ENCODE measurements at regions not wholly inside any gene's neighbourhood (a gene's known extent, or its start where the extent isn't known, plus 50 kb on each side); places are given as distances from the start of the nearest gene placed in this dataset.

DNA sequence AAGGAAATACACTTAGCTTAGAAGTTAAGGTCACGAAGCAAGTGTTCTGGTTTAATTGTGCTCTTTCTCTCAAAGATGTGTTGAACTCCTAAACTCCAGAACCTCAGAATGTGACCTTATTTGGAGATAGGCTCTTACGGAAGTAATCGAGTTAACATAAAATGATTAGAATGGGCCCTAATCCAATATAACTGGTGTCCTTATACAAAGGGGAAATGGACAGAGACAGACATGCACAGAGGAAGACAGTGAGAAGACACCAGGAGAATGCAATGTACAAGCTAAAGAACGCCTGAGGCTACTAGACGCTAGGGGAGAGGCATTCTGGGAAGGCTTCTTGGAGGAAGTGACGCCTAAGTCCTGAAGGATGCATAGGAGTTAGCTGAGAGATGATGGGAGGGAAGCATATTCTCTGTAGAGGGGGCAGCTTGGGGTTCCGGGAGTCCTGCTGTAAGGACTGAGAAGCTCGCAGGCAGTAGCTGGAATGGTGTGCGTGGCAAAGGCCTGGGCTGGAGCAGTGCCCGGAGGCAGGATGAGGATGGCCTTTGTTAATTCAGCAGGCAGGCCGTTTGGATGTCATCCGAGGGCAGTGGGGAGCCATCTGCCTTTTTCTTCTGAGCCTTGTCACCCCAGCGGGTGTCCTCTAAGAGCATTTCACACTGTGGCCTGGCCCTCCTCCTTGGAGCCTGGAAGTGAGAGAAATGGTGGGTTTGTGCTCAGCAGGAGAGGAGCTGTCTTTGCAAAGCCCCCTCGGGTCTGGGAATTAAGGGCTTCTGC lies 513.4 kb downstream of the SHQ1 start:
- Histone ChIP-seq H3K36me3 (ENCODE audit: control insufficient read depth, insufficient read depth, low read length) (no peaks in the 10 kb centered on the region), H3K4me1 (ENCODE audit: control insufficient read depth, insufficient read depth, low read length) (peaks cover 13% of the 10 kb centered on the region), H3K4me3 (ENCODE audit: low read length) (no peak overlapping the region), H3K27ac (ENCODE audit: low read depth, low read length) (peak overlapping the region; percentile 50), H3K9ac (ENCODE audit: extremely low read depth, low read length, poor library complexity, severe bottlenecking) (no peak overlapping the region), H3K27me3 (ENCODE audit: control insufficient read depth, insufficient read depth, low read length, poor library complexity, severe bottlenecking) (peaks cover 39% of the 10 kb centered on the region), H3K9me3 (ENCODE audit: control insufficient read depth, low read length) (no peaks in the 10 kb centered on the region)
- Mint-ChIP-seq H3K27me3 (ENCODE audit: insufficient read depth) (peaks cover 40% of the 10 kb centered on the region), H3K27ac (peak overlapping the region; percentile 17), H3K36me3 (ENCODE audit: low read depth) (no peaks in the 10 kb centered on the region), H3K9me3 (no peaks in the 10 kb centered on the region), H3K4me3 (no peak overlapping the region), H3K4me1 (peaks cover 3% of the 10 kb centered on the region)
- TF ChIP-seq CTCF (conservative IDR thresholded peaks at IDR 0.05): no peak
- WGBS, 2 experiments (ENCODE audit: insufficient coverage in 1 of 2, insufficient read length in 1 of 2): 33 to 39% methylated on average over 11 to 14 of the region's 14 CpGs
- DNase-seq: peak; percentile 96

DNA sequence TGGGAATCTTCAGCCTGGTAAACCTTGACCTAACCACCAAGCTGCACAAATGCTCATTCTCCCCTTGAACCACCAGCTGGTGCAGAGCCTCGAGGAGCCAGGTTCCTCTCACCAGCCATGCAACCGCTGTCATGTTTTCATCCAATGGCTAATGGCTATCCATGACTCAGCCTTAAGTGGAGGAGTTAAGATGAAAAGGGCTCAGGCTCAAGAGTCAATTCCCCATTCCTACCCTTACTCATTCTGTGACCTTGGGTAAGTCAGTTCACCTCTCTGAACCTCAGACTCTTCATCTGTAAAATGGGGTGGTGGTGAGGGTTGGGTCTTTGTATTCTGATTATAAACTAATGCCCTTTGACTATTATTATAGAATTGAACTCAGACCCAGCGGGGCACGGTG lies 515.6 kb downstream of the SHQ1 start:
- 97% methylated on average over 4 of the region's 4 CpGs; no CpG with 5 or more reads in 1 of the 2 experiments for WGBS, 2 experiments (ENCODE audit: insufficient coverage in 1 of 2, insufficient read length in 1 of 2)
- Histone ChIP-seq H3K27me3 (ENCODE audit: control insufficient read depth, insufficient read depth, low read length, poor library complexity, severe bottlenecking) (peaks cover 52% of the 10 kb centered on the region), H3K9ac (ENCODE audit: extremely low read depth, low read length, poor library complexity, severe bottlenecking) (no peak overlapping the region), H3K9me3 (ENCODE audit: control insufficient read depth, low read length) (no peaks in the 10 kb centered on the region), H3K4me3 (ENCODE audit: low read length) (no peak overlapping the region), H3K36me3 (ENCODE audit: control insufficient read depth, insufficient read depth, low read length) (no peaks in the 10 kb centered on the region), H3K4me1 (ENCODE audit: control insufficient read depth, insufficient read depth, low read length) (peaks cover 13% of the 10 kb centered on the region), H3K27ac (ENCODE audit: low read depth, low read length) (no peak overlapping the region)
- H3K4me1 Mint-ChIP-seq: peaks cover 3% of the 10 kb centered on the region
- DNase-seq: no peak
- no peak overlapping the region for H3K4me3 Mint-ChIP-seq
- H3K36me3 Mint-ChIP-seq (ENCODE audit: low read depth): no peaks in the 10 kb centered on the region
- H3K27me3 Mint-ChIP-seq (ENCODE audit: insufficient read depth): peaks cover 56% of the 10 kb centered on the region
- H3K27ac Mint-ChIP-seq: no peak overlapping the region
- TF ChIP-seq CTCF (conservative IDR thresholded peaks at IDR 0.05): no peak
- no peaks in the 10 kb centered on the region for H3K9me3 Mint-ChIP-seq

DNA sequence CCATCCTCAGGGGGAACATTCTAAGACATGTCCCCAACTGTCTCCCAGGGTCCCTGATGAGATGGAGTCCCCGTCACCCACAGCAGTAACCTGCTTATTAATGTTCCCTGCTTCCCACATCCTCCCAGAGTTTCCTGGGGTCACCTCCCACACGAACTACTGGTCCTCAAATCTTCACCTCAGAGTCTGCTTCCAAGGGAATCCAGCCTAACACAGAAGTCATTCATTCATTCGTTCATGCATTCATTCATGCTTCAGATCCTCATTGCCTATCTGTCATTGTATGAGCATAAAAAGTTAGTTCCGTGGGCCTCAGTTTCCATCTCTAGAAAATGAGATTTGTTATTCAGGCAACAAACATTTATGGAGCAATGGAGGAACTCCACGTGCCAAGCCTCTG lies 516.2 kb downstream of the SHQ1 start:
- Histone ChIP-seq H3K36me3 (ENCODE audit: control insufficient read depth, insufficient read depth, low read length) (no peaks in the 10 kb centered on the region), H3K9ac (ENCODE audit: extremely low read depth, low read length, poor library complexity, severe bottlenecking) (no peak overlapping the region), H3K27ac (ENCODE audit: low read depth, low read length) (no peak overlapping the region), H3K4me3 (ENCODE audit: low read length) (no peak overlapping the region), H3K9me3 (ENCODE audit: control insufficient read depth, low read length) (no peaks in the 10 kb centered on the region), H3K27me3 (ENCODE audit: control insufficient read depth, insufficient read depth, low read length, poor library complexity, severe bottlenecking) (peaks cover 52% of the 10 kb centered on the region), H3K4me1 (ENCODE audit: control insufficient read depth, insufficient read depth, low read length) (peaks cover 13% of the 10 kb centered on the region)
- H3K27me3 Mint-ChIP-seq (ENCODE audit: insufficient read depth): peaks cover 57% of the 10 kb centered on the region
- no peak for DNase-seq
- H3K27ac Mint-ChIP-seq: no peak overlapping the region
- H3K4me1 Mint-ChIP-seq: peaks cover 3% of the 10 kb centered on the region
- 89 to 94% methylated on average over 4 to 5 of the region's 5 CpGs for WGBS, 2 experiments (ENCODE audit: insufficient coverage in 1 of 2, insufficient read length in 1 of 2)
- no peak overlapping the region for H3K4me3 Mint-ChIP-seq
- no peaks in the 10 kb centered on the region for H3K36me3 Mint-ChIP-seq (ENCODE audit: low read depth)
- H3K9me3 Mint-ChIP-seq: no peaks in the 10 kb centered on the region
- no peak for TF ChIP-seq CTCF (conservative IDR thresholded peaks at IDR 0.05)
